GM18511 (cell line): ENCODE measurements at regions not wholly inside any gene's neighbourhood (a gene's known extent, or its start where the extent isn't known, plus 50 kb on each side); places are given as distances from the start of the nearest gene placed in this dataset.
"Not testable (repeated sequence)": the region's sequence is repeated elsewhere in the genome, so short reads cannot be mapped to it uniquely, and the experiment has no call there.

ENCODE experiments used
- ATAC-seq: cut with Tn5 transposase; IDR thresholded peaks from one replicate; pipeline ENCODE4 v1.9.1; 2021; ENCODE audit warnings: mild to moderate bottlenecking, moderate library complexity; ENCODE audit not compliant: unreplicated experiment

GRCh38 chr20:17837179-17837578 lies 131.4 kb downstream of the SNX5 start:
- ATAC-seq, result no peak

GRCh38 chr20:17836303-17836861 lies 132.2 kb downstream of the SNX5 start:
- ATAC-seq, result no peak

- no peak for ATAC-seq
Observed at GRCh38 chr20:17835934-17836300, 132.7 kb downstream of the SNX5 start.

- no peak for ATAC-seq
Observed at GRCh38 chr20:17835240-17835933, 133.2 kb downstream of the SNX5 start.

- no peak for ATAC-seq
Observed at GRCh38 chr20:17834804-17835203, 133.8 kb downstream of the SNX5 start.

GRCh38 chr20:17833036-17833674 lies 133.4 kb downstream of the BANF2 start:
- no peak for ATAC-seq

GRCh38 chr20:17832236-17832915 lies 132.6 kb downstream of the BANF2 start:
- ATAC-seq, result no peak

GRCh38 chr20:17828598-17829144 lies 128.9 kb downstream of the BANF2 start:
- no peak for ATAC-seq

GRCh38 chr20:17827759-17828559 lies 128.2 kb downstream of the BANF2 start:
- no peak for ATAC-seq

- no peak for ATAC-seq
Observed at GRCh38 chr20:17827079-17827478, 127.3 kb downstream of the BANF2 start.

- peak; percentile 93 for ATAC-seq
Observed at GRCh38 chr20:17825960-17826843, 126.4 kb downstream of the BANF2 start.

GRCh38 chr20:17825252-17825959 lies 125.6 kb downstream of the BANF2 start:
- peak; percentile 3 for ATAC-seq

GRCh38 chr20:17824676-17825251 lies 125.0 kb downstream of the BANF2 start:
- ATAC-seq, result no peak

- no peak for ATAC-seq
Observed at GRCh38 chr20:17823409-17824144, 123.8 kb downstream of the BANF2 start.

- no peak for ATAC-seq
Observed at GRCh38 chr20:17822540-17823408, 123.0 kb downstream of the BANF2 start.

- ATAC-seq, result no peak
Observed at GRCh38 chr20:17822039-17822438, 122.3 kb downstream of the BANF2 start.

GRCh38 chr20:17821606-17822005 lies 121.8 kb downstream of the BANF2 start:
- ATAC-seq, result not testable (repeated sequence)
